Retina (tissue), 1 donor: ENCODE measurements at regions not wholly inside any gene's neighbourhood (a gene's known extent, or its start where the extent isn't known, plus 50 kb on each side); places are given as distances from the start of the nearest gene placed in this dataset.

Experiments
- DNase-seq: peaks from one replicate; pipeline ENCODE4 v3.0.0-alpha.2; 2016

DNA sequence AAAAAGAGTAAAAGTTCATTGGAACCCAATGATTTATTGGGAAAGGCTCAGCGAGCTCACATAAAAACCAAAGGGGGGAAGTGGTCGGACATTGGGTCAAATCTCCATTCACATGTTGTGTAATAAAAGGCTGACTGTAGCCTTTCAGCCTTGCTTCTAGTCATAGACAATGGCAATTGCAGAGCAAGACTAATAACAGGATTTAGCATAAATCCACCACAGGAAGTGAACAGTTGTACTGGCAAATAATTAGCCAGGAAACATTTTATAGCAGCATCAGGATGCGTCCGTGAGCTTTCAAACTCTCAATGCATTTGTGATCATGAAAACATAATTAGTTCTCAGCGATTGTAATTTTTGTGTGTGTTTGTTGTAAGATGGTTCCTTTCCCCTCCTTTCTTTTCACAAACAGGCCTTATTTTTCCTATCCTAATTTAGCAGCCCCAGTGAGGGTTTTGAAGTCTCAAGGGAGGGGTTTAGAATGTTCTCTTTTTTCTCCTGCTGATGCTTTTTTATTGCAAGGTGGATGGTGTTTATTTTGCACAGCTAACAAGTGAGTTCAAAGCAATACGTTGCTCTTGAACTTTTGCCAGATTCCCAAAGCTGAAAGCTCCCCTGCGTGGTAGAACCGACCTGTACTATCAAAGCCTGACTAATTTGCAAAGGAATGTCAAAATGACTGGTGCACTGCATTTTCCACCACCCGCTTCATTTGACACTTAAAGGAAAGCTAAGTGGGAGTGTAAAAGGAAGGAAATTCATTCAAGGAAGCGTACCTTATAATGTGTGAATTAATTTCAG is 105.6 kb downstream of the SPRY2 start:
- peak; percentile 13 for DNase-seq

- no peak for DNase-seq
These were observed 113.3 kb downstream of the SPRY2 start for GRCh38 chr13:80227645-80228044.

DNA sequence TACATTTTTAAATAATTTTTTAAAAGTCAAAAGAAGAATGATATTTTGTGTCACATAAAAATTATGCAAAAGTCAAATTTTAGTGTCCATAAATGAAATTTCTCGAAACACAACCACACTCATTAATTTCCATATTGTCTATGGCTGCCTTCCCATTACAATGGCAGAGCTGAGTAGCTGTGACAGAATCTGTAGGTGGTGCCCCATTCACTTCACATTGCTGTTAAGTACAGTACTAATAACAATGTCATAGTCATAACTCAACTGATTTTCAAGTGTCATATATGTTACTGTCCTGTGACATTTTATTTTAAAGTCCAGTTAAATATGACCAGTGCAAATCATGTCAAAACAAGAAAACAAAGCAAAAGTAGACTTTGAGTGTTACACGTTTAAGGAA is 114.3 kb downstream of the SPRY2 start:
- DNase-seq: no peak

DNA sequence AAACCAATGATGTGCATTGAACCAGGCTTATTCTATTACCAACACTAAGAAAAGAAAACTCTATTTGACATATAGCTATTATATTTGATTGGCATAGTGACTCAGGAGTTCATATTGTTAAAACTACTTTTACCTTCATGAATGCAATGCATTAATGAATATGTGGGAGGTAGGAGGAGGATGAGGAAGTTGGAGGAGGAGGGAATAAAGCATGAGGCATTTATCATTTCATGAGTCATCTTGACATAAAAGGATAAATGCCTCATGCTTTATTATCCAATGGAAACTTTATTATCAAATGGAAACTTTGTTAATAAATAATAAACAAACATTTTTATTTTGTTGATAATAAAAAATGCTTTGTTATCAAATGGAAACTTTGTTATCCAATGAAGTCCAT is 116.5 kb downstream of the SPRY2 start:
- no peak for DNase-seq

- DNase-seq: peak; percentile 18
These were observed 123.1 kb downstream of the SPRY2 start for GRCh38 chr13:80217614-80218456.

GRCh38 chr13:80215368-80215767 is 125.6 kb downstream of the SPRY2 start:
- DNase-seq: no peak

DNA sequence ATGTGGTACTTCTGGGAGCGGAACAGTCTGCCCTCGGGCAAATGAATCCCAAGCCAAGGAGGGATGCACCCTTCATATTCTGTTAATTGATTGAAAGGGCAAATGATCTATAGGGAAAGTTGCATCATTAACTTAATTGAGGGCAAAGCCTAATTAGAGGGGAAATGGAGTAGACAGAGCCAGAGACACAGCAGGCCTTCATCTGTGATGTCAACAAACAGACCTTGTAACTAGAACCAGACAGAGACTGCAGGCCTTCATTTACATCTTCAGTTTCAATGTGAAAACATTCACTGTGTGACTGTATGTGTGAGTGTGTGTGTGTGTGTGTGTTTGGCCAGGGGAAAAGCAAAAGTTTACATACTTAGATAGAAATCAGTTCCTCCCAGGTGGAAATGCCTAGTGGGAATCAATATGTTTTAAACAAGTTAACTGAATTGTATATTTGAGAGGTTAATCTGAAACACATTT is 126.4 kb downstream of the SPRY2 start:
- DNase-seq: peak; percentile 77

DNA sequence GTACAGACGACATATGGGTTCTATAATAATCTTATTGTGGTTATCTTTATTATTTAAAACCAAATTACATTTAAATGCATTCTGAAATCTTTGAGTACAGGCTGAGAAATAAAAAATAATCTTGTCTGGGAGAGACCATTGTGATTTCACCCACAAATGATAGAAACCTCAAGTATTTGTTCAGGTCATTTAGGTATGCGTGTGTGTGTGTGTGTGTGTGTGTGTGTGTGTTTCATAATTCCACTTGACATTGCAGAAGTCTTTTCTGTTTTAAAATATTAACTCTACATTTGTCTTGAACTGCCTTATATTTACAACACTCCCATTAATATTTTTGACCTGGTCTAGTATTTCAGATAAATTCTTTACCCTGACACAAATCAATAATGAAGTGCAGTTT is 126.9 kb downstream of the SPRY2 start:
- DNase-seq: no peak

DNA sequence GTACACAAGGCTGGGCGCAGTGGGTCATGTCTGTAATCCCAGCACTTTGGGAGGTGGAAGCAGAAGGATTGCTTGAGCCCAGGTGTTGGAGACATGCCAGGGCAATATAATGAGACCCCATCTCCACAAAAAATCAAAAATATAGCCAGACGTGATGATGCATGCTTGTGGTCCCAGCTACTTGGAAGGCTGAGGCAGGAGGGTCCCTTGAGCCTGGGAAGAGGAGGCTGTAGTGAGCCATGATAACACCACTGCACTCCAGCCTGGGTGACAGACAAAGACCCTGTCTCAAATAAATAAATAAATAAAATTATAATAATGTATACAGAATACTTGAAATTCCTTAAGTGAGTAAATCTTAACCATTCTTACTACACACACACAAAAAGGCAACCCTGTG is 127.7 kb downstream of the SPRY2 start:
- DNase-seq: peak; percentile 27

DNA sequence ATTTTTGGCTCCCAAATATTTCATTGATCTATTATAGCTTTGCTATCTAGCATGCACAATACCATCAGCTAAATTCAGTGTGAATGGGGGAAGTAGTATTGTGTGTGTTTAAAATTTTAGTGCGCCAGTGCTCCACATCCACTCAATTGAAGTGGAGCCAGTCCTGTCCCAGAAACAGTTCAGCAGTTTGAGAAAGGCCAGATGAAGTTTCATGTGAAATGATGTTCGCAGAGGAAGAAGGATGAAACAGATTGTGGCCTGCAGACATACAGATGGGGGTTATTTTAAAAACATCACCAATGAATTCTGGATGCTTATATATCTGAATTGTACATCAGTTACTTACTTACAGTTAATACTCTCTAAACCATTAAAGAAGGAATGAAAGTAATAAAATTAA is 129.4 kb downstream of the SPRY2 start:
- no peak for DNase-seq

DNA sequence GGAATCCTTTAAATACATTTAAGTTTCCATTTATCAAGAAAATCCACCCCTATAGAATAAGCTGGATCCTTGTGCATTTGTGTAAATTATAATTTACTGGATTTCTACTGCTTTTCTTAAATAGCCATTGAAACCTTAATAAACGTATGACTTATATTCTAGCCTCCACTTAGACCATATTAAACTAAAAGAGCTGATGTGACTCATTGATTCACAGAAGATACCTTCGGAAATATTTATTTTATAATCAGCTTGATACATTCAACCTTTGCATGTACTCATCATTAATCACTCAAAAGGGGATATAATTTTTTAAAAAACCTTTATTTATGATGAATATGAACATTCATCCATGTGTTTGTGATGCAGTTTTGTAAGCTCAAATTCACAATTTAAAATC is 136.3 kb downstream of the SPRY2 start:
- DNase-seq: no peak

DNA sequence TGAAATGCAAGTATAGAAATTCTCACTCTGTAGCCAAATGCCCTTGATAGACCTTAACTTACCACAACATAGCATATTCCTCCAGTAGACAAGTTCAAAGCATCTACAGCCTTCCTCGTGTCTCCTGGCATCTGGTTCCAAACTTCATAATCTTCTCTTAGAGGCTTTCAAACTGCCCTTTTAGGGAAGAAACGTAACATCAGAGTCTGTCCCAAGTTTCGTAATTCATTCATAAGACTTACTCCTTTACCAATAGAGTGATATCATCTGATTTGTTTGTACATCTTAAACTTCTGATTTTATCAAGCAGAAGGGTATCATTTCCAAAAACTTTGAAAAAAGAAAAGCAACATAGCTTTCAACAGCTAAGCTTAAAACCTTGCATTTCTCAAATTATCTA is 137.4 kb downstream of the SPRY2 start:
- DNase-seq: no peak

DNA sequence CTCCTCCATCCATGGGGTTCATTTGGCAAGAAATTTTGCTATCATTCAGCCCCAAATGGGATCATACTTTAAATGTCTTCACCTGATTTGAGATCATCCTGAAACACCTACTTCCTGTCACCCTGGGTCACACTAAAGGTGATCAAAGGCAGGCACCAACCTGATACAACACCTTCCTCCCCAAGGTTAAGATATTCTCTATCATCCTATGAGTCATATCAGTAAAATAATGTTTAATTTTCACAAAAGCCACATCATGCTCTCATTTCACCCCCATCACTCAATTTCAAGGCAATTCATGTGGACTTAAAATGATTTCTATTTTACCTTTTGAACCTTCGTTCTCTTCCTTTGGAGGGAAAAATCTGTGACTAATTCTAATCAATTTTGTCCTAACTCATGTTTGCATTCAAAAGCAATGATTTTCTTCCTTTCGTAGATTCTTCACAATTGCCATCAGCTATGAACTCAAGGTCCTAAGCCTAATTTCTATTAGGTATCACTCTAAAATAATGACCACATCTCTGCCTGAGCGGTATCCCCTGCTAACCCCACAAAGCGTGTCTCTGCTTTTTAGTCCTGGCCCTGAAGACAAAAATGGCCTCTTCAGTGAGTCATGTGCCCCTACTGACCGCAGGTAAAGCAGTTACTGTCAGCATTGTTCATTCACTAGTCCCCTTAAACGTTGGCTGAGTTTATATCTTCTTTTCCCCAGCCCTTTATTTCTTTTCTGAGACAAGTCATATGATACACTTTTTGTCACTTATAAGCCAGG is 139.0 kb downstream of the SPRY2 start:
- no peak for DNase-seq

DNA sequence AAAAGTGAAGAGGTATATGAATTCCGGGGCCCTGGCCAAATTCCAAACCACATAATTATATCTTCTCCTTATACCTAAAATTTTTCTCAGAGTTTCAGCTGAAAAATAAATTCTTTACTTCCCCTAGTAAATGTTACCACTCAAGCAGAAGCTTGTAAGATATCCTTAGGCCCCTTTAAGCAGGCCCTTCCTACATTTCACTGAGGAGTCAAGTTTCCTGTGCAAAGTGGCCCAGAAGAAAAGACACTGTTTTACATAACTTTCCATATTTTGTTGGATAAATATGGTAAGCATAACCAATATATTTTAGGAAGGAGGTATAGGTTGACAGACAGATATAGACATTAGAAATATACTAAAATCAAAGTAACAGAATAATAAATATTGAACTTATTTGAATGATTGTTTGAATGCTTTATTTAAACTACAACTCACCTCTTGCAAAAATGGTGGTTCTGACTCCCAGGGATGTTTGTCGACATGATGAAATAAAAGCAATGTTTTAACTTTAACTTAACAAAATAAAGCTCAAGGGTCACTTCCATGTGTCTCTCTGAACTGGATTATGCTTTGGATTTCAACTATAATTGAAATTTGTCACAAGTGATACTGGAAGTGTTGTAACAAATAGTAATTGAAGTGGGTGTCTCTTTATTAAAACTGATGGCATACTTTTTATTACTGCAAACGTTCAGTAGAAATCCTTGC is 141.2 kb downstream of the SPRY2 start:
- DNase-seq: no peak

DNA sequence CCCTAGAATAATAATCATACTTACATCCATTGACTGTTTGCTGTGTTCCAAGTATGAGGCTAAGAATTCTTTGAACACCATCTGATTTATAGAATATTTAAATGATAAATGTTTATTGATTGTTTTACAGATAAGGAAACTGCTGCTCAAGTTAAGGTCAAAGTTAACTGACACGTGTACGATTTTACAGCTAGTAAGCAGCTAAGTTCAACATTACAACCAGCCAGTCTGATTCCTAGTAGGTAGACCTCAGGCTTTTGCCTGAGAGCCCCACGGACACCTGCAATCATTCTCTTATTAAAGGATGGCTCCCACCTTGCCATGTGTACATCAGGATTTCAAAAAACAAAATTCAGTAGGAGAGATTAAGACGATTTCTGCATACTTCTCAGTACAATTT is 141.9 kb downstream of the SPRY2 start:
- DNase-seq: no peak

GRCh38 chr13:80196756-80197155 is 144.2 kb downstream of the SPRY2 start:
- DNase-seq: no peak

DNA sequence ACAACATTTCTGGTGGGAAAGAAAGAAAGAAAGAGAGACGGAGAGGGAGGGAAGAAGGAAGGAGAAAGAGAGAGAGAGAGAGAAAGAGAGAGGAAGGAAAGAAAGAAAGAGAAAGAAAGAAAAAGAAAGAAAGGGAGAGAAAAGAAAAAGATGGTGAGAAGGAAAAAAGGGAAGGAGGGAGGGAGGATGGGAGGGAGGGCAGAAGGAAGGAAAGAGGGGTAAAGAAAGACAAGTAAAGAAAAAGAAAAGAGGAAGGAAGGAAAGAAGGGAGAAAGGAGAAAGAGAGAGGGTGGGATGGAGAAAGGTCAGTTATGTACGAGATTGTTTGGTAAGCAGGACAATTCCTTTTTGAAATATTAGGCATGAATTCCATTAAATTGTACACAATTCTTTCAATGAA is 145.3 kb downstream of the SPRY2 start:
- no peak for DNase-seq

- no peak for DNase-seq
These were observed 150.9 kb downstream of the SPRY2 start for GRCh38 chr13:80189889-80190597.

DNA sequence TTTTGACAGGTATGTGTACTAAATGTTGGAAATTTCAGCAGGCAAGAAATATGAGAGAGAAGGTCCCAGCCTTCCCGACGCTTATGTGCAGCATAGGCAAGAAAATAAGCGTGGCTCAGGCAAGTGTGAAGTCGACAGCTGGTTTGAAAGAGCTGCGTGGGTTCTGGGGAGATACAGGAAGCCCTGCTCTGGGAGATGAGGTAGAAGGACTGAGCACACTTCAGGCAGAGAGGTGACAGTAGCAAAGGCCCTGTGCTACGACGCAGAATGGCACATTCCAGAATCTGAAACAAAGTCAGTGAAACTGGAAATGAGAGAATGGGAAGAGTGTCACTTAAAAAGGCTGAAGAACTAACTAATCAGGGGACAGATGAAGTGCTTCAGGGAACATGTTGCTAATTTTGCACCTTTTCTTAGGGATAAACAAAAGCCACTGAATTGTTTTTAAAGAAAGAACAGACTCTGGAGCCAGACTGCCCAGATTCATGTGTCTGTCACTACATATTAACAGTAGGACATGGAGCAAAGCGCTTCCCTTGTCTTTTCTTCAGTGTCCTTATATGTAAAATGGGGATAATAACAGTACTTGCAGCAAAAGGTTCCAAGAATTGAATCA is 160.1 kb downstream of the SPRY2 start:
- peak; percentile 5 for DNase-seq

DNA sequence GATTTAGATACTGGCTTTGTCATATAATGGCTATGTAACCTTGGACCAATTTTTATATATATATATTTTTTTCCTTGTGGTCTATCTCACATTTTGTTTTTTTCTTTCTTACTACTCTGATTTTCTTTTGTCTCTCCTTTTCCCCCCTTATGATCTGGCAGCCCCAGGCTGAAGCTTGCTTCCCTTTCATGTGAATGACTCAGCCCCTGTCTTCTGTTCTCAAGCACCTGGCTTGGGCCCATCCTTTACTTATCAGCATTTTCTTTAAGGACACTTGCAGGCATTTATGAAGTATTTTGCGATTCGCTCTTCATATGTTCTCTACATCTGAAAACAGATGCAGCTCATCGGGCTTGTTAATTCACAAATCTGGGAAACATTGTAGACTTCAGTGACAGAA is 163.6 kb downstream of the SPRY2 start:
- DNase-seq: no peak

DNA sequence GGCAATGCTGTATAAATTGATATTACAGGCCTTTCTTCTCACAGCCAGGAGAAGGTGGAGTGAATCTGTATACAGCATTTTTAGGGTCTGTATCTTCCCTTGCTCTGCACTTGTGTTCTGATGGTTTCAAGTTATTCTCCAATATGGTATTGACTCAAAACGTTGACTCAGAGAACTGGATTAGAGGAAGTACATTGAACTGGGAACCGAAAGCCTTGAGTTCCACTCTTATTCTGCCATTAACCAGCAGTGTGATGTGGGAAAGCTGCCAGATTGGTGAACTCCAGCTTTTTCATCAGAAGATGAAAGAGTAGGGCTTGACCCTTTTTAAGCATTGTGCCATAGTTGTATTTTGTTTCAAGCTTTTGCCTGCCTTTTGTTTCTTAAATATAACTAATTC is 167.7 kb downstream of the SPRY2 start:
- DNase-seq: no peak

- no peak for DNase-seq
These were observed 169.8 kb downstream of the SPRY2 start for GRCh38 chr13:80171096-80171495.
